PFSK-1 (cell line): ENCODE measurements at regions not wholly inside any gene's neighbourhood (a gene's known extent, or its start where the extent isn't known, plus 50 kb on each side); places are given as distances from the start of the nearest gene placed in this dataset.

Source experiments
- FOXP2 ChIP-seq: optimal IDR thresholded peaks from 2 replicates; pipeline ENCODE3; 2011; ENCODE audit warnings: borderline replicate concordance, control low read depth, inconsistent platforms; ENCODE audit not compliant: insufficient read depth; ENCODE audit errors: extremely low read length, extremely low read depth
- POLR2AphosphoS5 ChIP-seq: IDR thresholded peaks from 2 replicates; pipeline ENCODE4 v1.6.1; 2012; ENCODE audit warnings: low read depth, mild to moderate bottlenecking, control low read depth, low read length, moderate library complexity
- SIN3A ChIP-seq: IDR thresholded peaks from 2 replicates; pipeline ENCODE4 v1.6.1; 2012; ENCODE audit warnings: mild to moderate bottlenecking, low read length, moderate library complexity, borderline replicate concordance; ENCODE audit not compliant: insufficient read depth
- TAF1 ChIP-seq: IDR thresholded peaks from 2 replicates; pipeline ENCODE4 v1.6.1; 2012; ENCODE audit warnings: low read length, control low read depth, borderline replicate concordance; ENCODE audit not compliant: insufficient read depth
- TF ChIP-seq, protein P1 (sequence below), 2 experiments: IDR thresholded peaks; 2 replicates each; pipeline versions ENCODE4 v1.6.1 to v1.8.0; 2011 to 2012; ENCODE audit warnings: low read depth in 2 of 2, low read length in 2 of 2, control low read depth in 1 of 2, inconsistent platforms in 1 of 2, mild to moderate bottlenecking in 1 of 2, moderate library complexity in 1 of 2; ENCODE audit not compliant: insufficient read depth in 1 of 2

DNA sequence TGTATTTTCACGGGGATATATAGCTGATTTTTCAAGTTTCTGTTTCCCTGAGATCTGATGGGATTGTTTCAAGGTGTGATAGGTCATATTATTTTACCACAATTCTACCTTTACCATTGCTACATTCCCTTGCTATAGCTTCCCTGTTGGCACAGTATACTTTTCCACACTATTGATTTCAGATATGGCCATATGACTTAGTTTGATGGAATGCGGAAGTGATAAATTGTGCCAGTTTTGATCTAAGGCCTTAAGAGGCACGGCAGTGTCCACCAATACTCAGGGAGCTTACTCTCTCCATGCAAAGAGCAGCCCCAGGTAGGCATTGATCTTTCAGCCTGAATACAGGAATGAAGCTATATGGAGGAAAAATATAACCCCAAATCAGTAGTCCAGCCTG, 315.7 kb downstream of the SLC16A7 start:
- TF ChIP-seq FOXP2 (no peak), POLR2AphosphoS5 (no peak), SIN3A (no peak), TAF1 (no peak)
- TF ChIP-seq, protein P1, sequence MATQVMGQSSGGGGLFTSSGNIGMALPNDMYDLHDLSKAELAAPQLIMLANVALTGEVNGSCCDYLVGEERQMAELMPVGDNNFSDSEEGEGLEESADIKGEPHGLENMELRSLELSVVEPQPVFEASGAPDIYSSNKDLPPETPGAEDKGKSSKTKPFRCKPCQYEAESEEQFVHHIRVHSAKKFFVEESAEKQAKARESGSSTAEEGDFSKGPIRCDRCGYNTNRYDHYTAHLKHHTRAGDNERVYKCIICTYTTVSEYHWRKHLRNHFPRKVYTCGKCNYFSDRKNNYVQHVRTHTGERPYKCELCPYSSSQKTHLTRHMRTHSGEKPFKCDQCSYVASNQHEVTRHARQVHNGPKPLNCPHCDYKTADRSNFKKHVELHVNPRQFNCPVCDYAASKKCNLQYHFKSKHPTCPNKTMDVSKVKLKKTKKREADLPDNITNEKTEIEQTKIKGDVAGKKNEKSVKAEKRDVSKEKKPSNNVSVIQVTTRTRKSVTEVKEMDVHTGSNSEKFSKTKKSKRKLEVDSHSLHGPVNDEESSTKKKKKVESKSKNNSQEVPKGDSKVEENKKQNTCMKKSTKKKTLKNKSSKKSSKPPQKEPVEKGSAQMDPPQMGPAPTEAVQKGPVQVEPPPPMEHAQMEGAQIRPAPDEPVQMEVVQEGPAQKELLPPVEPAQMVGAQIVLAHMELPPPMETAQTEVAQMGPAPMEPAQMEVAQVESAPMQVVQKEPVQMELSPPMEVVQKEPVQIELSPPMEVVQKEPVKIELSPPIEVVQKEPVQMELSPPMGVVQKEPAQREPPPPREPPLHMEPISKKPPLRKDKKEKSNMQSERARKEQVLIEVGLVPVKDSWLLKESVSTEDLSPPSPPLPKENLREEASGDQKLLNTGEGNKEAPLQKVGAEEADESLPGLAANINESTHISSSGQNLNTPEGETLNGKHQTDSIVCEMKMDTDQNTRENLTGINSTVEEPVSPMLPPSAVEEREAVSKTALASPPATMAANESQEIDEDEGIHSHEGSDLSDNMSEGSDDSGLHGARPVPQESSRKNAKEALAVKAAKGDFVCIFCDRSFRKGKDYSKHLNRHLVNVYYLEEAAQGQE (IDR thresholded peaks at IDR 0.05; ENCODE audit: insufficient read depth in 1 of 2, low read depth in 2 of 2, low read length in 2 of 2), result no peak

DNA sequence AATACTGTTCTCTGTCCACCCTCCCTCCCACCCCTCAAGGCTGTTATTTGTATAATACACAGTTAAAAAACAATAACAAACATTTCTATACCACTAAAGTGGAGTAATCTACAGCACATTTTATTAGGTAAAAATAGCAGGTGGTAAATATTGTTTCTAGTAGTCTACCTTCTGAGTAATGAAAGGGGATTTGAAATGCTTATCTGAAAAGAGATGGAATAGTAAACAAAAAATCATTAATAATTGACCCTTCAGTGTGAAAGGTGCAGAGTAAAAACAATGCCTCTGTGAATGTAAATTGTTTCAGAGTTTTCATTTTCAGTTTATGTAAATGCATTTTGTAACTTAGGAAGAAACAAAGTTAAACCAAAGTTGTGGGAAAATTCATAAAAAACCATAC, 321.2 kb downstream of the SLC16A7 start:
- TF ChIP-seq, protein P1 (IDR thresholded peaks at IDR 0.05; ENCODE audit: insufficient read depth in 1 of 2, low read depth in 2 of 2, low read length in 2 of 2), result no peak
- TF ChIP-seq FOXP2 (no peak), SIN3A (no peak), TAF1 (no peak), POLR2AphosphoS5 (no peak)

DNA sequence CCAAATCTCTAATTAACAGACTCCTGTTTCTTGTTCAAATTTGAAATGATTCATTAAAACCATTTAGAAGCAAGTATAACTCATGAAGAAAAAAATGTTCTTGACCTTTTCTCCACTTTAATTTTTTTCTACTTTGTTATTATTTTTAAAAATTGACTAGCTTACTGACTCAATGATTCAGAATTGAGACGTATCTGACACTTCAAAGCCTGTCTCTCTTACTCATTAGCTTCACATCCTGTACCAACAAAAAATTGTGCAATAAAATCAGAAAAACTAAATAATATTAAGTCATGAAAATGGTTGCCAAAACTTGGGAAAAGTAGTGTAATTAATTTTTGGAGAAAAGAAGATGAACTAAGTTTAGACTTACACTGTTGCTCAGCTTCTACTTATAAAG, 331.2 kb downstream of the SLC16A7 start:
- TF ChIP-seq, protein P1 (IDR thresholded peaks at IDR 0.05; ENCODE audit: insufficient read depth in 1 of 2, low read depth in 2 of 2, low read length in 2 of 2), result no peak
- no peak for TF ChIP-seq TAF1
- no peak for TF ChIP-seq FOXP2
- no peak for TF ChIP-seq SIN3A
- no peak for TF ChIP-seq POLR2AphosphoS5

DNA sequence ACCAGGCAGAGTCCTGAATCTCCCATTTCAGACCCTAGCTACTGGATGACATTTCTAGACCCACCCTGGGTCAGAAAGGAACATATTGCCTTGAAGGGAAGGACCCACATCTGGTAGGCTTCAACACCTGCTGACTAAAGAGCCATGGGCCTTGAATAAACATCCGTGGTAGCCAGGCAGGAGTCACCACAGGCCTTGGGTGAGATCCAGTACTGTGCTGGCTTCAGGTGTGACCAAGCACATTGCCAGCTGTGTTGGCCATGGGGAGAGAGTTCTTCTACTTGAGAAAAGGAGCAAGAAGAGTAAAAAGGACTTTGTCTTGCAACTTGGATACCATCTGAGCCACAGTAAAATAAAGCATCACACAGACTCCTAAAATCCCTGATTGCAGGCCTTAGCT, 332.6 kb downstream of the SLC16A7 start:
- TF ChIP-seq SIN3A, result no peak
- TF ChIP-seq POLR2AphosphoS5, result no peak
- no peak for TF ChIP-seq TAF1
- TF ChIP-seq FOXP2, result no peak
- TF ChIP-seq, protein P1 (IDR thresholded peaks at IDR 0.05; ENCODE audit: insufficient read depth in 1 of 2, low read depth in 2 of 2, low read length in 2 of 2), result no peak

DNA sequence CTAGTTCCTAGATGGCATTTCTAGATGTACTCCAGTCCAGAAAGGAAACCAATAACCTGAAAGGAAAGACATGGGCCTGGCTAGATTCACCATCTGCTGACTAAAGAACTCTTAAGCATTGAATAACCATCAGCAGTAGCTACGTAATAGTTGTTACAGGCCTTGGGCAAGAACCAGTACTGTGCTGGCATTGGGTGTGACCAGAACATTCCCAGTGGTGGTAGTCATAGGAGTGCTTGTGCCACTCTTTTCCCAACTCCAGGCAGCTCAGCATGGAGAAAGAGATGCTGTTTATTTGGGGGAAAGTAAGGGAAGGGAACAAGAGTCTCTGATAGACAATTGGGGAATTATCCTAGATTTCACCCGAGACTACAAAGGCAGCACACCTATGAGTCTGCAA, 333.3 kb downstream of the SLC16A7 start:
- no peak for TF ChIP-seq TAF1
- TF ChIP-seq, protein P1 (IDR thresholded peaks at IDR 0.05; ENCODE audit: insufficient read depth in 1 of 2, low read depth in 2 of 2, low read length in 2 of 2), result no peak
- TF ChIP-seq POLR2AphosphoS5, result no peak
- no peak for TF ChIP-seq SIN3A
- TF ChIP-seq FOXP2, result no peak
